ENCODE measurements at regions not wholly inside any gene's neighbourhood (a gene's known extent, or its start where the extent isn't known, plus 50 kb on each side); places are given as distances from the start of the nearest gene placed in this dataset.

GRCh38 chr10:43006490-43006889 is 70.4 kb upstream of the RET start:
- DNase-seq = no peak

DNA sequence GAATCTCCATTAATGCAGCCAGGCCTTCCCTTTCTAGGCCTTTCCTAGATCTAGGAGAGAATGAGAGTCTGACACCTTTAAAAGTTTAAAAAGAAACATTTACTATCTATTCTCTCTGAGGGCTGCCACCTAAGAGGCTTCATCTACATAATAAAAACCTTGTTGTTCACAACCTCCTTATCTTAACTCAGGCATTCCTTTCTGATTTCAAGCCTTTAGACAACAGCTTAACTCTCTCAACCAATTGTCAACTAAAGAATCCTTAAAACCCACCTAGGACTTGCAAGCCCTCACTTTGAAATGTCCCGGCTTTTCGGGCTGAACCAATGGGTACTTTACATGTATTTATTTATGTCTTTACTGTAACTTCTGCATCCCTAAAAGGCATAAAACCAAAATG is 64.3 kb upstream of the RET start:
- no peak for DNase-seq

DNA sequence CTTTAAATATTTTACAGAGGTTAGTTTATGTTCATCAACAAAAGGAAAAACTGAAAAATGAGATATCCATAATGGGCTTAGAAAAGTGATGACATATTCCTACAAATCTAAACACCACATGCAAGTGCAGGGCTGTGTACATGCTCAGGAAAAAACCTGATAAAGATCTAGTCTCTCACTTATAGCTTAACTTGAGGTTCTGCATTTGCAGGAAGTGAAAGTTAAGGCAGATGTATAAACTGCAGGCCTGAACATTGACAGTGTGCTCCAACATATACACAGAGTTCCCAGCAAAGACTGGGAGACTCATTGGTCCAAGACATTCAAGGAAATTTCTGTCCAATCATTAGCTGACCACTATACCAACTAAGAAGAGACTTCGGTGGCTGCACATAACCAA is 63.8 kb upstream of the RET start:
- DNase-seq = no peak

- DNase-seq = no peak
Observed at GRCh38 chr10:43024524-43024923, 52.3 kb upstream of the RET start.

- DNase-seq = no peak
Observed at GRCh38 chr10:43024942-43025700, 51.7 kb upstream of the RET start.

DNA sequence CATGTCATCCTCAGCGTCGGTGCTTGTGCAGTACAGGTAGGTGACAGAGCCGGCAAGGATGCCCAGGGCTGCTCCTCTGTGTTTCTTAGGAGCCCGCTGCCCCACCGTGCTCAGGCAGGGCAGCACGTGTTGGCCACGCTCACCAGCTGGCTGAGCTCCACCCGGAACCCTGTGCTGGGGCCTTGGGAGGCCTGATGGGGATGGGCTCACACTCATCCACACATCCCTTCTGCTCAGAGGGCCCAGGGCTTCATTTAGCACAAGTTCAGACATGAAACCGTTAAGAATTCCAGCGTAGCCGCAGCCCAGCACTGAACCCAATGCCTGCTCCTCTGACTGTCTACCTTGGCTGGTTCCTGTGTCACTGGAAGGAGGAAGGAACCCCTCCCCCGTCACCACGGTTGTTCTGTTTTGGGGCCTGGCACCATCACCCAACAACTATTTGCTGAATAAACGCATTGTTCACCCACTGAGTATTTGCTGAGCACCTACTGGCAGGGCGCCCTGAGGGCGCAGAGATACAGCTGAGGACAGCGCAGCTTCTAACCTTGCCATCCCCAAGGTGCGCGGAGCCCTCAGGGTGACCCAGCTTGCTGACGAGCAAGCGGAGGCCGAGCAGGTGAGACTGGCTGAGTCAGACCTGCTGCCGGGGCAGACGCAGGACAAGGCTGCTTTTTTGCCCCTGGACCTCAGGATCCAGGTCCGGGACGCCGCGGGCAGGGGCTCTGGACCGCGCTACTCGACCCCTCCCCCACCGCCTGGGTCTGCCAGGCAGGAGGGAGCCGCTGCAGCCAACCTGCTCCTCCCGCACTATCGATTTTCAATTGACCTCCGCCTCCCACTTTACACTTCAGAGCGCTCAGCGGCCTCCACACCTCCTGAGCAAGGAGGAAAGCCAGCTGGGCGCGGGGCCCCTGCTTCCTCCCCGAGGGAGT is 50.6 kb upstream of the RET start:
- no peak for DNase-seq
